HL-60 (cell line): ENCODE measurements at regions not wholly inside any gene's neighbourhood (a gene's known extent, or its start where the extent isn't known, plus 50 kb on each side); places are given as distances from the start of the nearest gene placed in this dataset.

ENCODE experiments used
- DNase-seq, 2 experiments: peaks; one replicate each; pipeline ENCODE4 v3.0.0-alpha.2; 2010 to 2020; ENCODE audit warnings: low read depth in 1 of 2, low spot score in 1 of 2
- H3K27ac ChIP-seq: fragments of 250-450 bp; sonication (Bioruptor Pico); replicated peaks from 2 replicates; pipeline ENCODE4 v1.5.1; 2020; ENCODE audit warnings: mild to moderate bottlenecking, moderate library complexity
- H3K27me3 ChIP-seq: fragments of 250-450 bp; sonication (Bioruptor Pico); 2 replicates; pipeline ENCODE4 v1.5.1; 2021; ENCODE audit warnings: mild to moderate bottlenecking, moderate library complexity; ENCODE audit not compliant: insufficient read depth, poor library complexity, severe bottlenecking
- H3K4me3 ChIP-seq: replicated peaks from 2 replicates; pipeline ENCODE4 v1.5.1; 2011; ENCODE audit warnings: mild to moderate bottlenecking, control low read depth, low read length; ENCODE audit not compliant: insufficient read depth
- GABPA ChIP-seq: IDR thresholded peaks from 2 replicates; pipeline ENCODE4 v1.6.1; 2012; ENCODE audit warnings: low read depth
- POLR2AphosphoS5 ChIP-seq: IDR thresholded peaks from 2 replicates; pipeline ENCODE4 v1.6.1; 2012; ENCODE audit warnings: low read depth
- SPI1 ChIP-seq: IDR thresholded peaks from 2 replicates; pipeline ENCODE4 v1.6.1; 2012; ENCODE audit warnings: low read depth, mild to moderate bottlenecking, borderline replicate concordance
- TF ChIP-seq, protein P1 (sequence below): IDR thresholded peaks from one replicate; pipeline ENCODE4 v1.5.1; 2011; ENCODE audit warnings: low read length, control low read depth, inconsistent platforms; ENCODE audit not compliant: insufficient read depth
- TF ChIP-seq, protein P2 (sequence below): IDR thresholded peaks from 2 replicates; pipeline ENCODE4 v1.6.1; 2012; ENCODE audit warnings: low read depth; ENCODE audit not compliant: insufficient replicate concordance

DNA sequence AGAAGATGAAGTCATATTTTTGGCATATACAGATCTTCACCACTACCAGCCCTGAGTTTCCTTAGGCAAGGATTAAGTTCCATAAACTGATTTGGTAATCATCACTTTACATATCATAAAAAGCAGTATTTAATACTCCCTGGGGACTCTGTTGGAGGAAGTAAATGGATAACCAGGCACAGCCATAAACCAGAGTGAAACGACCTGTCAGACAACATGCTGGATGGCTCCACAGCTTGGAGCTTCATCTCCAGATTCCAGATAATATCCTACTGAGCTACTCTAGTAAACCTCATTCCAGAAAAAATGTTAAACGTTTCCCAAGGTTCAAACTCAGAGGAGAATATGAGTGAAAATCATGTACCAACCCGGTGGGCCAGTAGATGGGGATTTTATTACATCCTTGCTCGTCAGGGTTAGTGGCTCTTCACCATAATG is 109.2 kb downstream of the BASP1 start:
- TF ChIP-seq POLR2AphosphoS5 = no peak
- no peak for TF ChIP-seq GABPA
- TF ChIP-seq, protein P1, sequence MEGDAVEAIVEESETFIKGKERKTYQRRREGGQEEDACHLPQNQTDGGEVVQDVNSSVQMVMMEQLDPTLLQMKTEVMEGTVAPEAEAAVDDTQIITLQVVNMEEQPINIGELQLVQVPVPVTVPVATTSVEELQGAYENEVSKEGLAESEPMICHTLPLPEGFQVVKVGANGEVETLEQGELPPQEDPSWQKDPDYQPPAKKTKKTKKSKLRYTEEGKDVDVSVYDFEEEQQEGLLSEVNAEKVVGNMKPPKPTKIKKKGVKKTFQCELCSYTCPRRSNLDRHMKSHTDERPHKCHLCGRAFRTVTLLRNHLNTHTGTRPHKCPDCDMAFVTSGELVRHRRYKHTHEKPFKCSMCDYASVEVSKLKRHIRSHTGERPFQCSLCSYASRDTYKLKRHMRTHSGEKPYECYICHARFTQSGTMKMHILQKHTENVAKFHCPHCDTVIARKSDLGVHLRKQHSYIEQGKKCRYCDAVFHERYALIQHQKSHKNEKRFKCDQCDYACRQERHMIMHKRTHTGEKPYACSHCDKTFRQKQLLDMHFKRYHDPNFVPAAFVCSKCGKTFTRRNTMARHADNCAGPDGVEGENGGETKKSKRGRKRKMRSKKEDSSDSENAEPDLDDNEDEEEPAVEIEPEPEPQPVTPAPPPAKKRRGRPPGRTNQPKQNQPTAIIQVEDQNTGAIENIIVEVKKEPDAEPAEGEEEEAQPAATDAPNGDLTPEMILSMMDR = no peak
- TF ChIP-seq, protein P2, sequence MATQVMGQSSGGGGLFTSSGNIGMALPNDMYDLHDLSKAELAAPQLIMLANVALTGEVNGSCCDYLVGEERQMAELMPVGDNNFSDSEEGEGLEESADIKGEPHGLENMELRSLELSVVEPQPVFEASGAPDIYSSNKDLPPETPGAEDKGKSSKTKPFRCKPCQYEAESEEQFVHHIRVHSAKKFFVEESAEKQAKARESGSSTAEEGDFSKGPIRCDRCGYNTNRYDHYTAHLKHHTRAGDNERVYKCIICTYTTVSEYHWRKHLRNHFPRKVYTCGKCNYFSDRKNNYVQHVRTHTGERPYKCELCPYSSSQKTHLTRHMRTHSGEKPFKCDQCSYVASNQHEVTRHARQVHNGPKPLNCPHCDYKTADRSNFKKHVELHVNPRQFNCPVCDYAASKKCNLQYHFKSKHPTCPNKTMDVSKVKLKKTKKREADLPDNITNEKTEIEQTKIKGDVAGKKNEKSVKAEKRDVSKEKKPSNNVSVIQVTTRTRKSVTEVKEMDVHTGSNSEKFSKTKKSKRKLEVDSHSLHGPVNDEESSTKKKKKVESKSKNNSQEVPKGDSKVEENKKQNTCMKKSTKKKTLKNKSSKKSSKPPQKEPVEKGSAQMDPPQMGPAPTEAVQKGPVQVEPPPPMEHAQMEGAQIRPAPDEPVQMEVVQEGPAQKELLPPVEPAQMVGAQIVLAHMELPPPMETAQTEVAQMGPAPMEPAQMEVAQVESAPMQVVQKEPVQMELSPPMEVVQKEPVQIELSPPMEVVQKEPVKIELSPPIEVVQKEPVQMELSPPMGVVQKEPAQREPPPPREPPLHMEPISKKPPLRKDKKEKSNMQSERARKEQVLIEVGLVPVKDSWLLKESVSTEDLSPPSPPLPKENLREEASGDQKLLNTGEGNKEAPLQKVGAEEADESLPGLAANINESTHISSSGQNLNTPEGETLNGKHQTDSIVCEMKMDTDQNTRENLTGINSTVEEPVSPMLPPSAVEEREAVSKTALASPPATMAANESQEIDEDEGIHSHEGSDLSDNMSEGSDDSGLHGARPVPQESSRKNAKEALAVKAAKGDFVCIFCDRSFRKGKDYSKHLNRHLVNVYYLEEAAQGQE = no peak
- no peak for TF ChIP-seq SPI1
- no peak overlapping the region for H3K4me3 ChIP-seq
- no peak overlapping the region for H3K27ac ChIP-seq
- no peak for DNase-seq
- H3K27me3 ChIP-seq = no peaks in the 10 kb centered on the region

DNA sequence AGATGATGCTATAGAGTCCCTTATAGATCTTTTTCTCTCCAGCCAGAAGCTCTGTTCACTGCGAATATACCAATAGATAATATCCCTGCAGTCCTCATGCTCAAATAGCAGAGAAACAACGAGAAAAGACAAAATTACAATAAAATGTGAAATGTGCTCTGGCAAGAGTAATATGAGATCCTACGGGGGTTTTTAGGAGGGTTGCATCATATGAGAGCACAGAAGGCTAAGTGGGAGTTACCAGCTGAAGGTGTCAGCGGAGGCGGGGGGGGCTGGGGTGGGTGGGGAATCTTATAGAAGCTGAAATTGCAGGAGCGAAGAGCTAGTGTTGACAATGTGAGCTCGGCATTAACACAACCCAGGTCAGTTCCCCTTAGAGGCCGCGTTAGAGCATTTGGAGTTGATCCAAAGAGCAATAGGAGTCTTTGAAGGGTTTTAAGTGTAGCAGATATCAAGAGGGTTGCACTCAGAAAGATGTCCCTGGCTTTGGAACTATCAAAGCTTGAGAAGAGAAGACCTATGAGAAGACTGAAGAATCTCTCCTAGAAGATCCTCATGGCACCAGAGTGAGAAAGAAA is 109.7 kb downstream of the BASP1 start:
- Histone ChIP-seq H3K27me3 (no peaks in the 10 kb centered on the region), H3K27ac (no peak overlapping the region), H3K4me3 (no peak overlapping the region)
- DNase-seq = no peak
- TF ChIP-seq, protein P1 = no peak
- TF ChIP-seq POLR2AphosphoS5 = no peak
- TF ChIP-seq SPI1 = no peak
- no peak for TF ChIP-seq GABPA
- TF ChIP-seq, protein P2 = no peak

DNA sequence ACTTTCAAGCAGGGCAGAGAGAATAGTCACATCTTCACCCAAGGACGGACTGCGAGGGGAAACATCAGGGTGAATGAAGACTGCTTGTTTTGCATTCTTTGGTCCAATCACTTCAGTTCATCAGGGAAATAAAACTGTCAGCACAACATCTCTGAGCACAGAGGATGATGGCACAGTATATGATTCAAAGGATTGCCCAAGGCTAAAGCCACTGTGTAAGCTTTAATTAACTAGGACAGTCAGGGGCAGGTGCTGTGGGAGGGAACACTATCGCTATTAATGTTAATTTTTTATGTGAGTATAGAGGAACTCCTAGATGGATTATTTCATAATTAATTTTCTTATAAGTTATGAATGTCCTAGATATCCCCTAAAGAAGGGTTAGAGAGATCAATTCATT is 112.1 kb downstream of the BASP1 start:
- H3K27me3 ChIP-seq = no peaks in the 10 kb centered on the region
- no peak for DNase-seq
- H3K27ac ChIP-seq = no peak overlapping the region
- TF ChIP-seq, protein P2 = no peak
- TF ChIP-seq SPI1 (no peak), POLR2AphosphoS5 (no peak), GABPA (no peak)
- TF ChIP-seq, protein P1 = no peak
- no peak overlapping the region for H3K4me3 ChIP-seq
